AG08395 (cell line): ENCODE measurements at regions not wholly inside any gene's neighbourhood (a gene's known extent, or its start where the extent isn't known, plus 50 kb on each side); places are given as distances from the start of the nearest gene placed in this dataset.
"Not testable (repeated sequence)": the region's sequence is repeated elsewhere in the genome, so short reads cannot be mapped to it uniquely, and the experiment has no call there.

Source experiments
- DNase-seq: peaks from one replicate; pipeline ENCODE4 v3.0.0; 2012; ENCODE audit warnings: mixed read lengths, low spot score

- DNase-seq = no peak
Observed at GRCh38 chr4:1524761-1525160, 118.5 kb upstream of the NKX1-1 start.

DNA sequence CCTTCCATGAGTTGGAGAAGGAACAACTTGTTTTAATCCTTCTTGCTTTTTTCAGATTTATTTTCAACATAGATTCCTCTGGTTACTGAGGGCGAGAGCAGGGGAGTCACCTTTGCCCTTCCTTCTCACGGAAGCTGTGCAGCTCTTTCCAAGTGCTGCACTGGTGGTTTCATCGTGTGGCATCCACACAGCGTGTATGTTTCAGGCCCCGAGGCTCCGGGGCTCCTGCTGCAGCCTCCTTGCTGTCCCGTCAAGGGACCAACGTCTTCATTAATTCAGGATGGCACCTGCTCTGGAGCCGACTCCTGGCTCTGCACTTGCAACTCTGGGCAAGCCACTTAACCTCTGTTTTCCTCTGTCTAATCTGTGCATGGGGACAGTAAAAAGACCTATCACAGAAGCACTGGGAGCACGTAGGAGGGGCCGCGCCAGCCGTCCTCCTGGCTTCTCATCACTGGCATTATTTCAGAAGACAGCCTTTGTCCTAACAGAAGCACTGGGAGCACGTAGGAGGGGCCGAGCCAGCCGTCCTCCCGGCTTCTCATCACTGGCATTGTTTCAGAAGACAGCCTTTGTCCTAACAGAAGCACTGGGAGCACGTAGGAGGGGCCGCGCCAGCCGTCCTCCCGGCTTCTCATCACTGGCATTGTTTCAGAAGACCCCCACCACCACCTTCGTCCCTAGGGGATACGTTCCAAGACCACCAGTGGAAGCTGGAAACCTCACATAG lies 117.8 kb upstream of the NKX1-1 start:
- DNase-seq = no peak

GRCh38 chr4:1523506-1523905 lies 117.3 kb upstream of the NKX1-1 start:
- no peak for DNase-seq

GRCh38 chr4:1523033-1523432 lies 116.8 kb upstream of the NKX1-1 start:
- DNase-seq = no peak

- DNase-seq = no peak
Observed at GRCh38 chr4:1522606-1523005, 116.4 kb upstream of the NKX1-1 start.

DNA sequence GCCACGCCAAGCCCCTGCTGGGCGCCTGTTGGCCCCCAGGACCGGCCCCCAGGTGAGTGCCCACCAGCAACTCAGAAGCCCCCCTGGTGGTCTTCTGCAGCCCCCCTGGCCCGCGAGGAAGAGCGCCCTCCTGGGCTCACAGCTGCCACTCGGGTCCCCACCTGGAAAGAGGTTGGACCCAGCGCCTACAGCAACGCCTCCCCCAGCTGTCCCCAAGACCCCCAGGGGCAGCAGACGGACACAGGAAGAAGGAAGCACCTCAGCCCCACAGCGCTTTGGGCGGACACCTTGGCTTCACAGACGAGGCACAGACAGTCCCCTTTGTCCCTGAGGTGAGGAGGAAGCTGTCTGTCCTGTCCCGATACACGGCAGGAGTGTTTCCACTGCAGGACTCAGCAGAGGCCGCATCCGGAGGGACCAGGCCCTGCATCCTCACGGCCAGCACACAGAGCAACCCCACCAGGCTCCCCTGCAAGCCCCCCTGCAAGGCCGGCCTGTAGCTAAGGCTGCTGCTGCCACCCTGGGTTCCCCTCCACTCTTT lies 115.6 kb upstream of the NKX1-1 start:
- DNase-seq = no peak

GRCh38 chr4:1520795-1521576 lies 114.7 kb upstream of the NKX1-1 start:
- DNase-seq = not testable (repeated sequence)

DNA sequence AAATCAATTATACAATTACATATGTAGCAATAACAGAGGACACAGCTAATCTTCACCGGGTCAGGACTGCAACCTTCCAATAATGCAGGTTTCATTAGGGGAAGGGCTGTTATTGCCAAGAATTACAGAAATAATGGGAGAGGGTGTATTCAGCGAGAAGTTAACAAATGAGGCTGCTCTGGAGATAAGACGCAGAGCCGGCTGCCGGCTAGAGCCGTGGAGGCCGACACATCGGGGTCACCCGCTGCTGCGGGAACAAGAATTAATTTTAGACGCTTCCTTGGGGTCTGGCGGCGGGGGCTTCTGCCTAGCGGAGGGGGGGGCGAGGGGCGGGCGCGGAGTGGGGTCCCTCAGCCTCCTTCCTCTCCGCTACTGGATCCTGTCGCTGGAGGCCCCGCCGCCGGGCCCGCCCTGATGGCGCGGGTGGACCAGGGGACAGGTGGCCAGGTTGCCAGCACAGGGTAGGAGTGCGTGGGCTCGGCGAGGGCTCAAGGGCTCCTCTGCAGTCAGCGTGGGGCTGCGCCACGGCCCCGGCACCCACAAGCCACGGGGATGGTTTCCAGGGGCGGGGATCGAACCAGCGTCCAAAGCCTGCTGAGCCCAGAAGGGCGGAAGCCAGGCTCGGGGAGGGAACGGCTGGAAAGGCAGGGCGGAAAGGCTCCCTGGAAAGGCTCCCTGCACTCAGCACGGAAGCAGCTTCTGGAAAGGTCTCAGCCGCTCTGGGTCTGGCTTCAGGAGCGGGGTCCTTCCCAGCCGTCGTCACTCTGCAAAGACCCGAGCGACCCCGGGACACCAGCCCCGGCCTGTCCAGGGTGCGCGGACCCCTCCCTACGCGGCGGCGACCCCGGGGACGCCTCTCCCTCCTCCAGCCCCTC lies 113.8 kb upstream of the NKX1-1 start:
- no peak for DNase-seq

GRCh38 chr4:1518997-1519700 lies 112.9 kb upstream of the NKX1-1 start:
- DNase-seq = no peak

- no peak for DNase-seq
Observed at GRCh38 chr4:1517592-1518411, 111.6 kb upstream of the NKX1-1 start.

- no peak for DNase-seq
Observed at GRCh38 chr4:1516881-1517480, 110.7 kb upstream of the NKX1-1 start.

DNA sequence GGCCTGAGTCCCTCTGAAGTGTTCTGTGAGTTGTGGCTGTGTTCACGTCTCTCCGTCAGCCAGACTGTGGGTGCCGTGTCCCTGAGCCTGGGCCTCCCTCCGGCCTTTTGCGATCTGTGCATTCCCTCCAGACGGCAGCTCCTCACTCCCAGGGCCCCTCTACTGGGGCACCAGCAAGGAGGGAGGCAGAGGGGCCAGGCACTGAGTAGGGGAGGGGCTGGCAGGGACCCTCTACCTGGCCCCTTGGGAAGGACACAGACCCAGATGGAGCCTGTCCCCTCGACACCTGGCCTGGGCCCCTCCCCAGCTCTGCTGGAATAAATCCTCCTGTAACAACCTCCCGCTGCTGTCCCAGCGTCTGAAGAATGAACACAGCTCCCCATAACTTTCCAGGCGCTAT lies 110.0 kb upstream of the NKX1-1 start:
- no peak for DNase-seq

DNA sequence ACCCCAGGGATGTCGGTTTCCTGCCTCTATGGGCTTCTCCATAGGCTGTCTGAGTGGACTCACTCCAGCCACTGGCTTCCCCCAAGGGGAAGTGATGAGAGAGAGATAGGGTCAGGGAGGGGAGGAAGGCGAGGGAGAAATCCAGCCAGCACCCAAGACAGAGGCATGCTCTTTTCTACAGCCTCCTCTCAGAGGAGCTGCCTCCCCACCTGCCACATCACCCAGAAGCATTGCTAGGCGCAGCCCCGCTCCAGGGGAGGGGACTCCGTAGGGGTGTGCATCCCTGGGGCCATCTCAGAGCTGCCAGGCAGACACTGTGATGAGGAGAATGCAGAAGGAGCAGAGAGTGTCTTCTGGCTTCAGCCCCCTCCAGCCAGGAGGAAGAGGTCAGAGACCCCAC lies 109.5 kb upstream of the NKX1-1 start:
- no peak for DNase-seq

GRCh38 chr4:1515156-1515555 lies 108.9 kb upstream of the NKX1-1 start:
- no peak for DNase-seq

DNA sequence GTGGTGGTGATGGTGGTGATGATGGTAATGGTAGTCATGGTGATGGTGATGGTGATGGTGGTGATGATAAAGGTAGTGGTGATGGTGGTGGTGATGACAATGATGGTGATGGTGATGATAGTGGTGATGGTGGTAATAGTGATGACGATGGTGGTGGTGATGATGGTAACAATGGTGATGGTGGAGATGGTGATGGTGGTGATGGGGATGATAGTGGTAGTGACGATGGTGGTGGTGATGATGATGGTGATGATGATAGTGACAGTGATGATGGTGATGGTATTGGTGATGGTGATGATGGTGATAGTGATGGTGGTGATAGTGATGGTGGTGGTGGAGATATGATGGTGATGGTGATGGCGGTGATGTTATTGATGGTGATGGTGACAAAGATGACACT lies 108.4 kb upstream of the NKX1-1 start:
- DNase-seq = no peak

- no peak for DNase-seq
Observed at GRCh38 chr4:1513936-1514483, 107.8 kb upstream of the NKX1-1 start.

- peak; percentile 54 for DNase-seq
Observed at GRCh38 chr4:1512738-1513660, 106.8 kb upstream of the NKX1-1 start.

- no peak for DNase-seq
Observed at GRCh38 chr4:1512051-1512737, 106.0 kb upstream of the NKX1-1 start.
